Neural cell (in vitro differentiated cells): ENCODE measurements at regions not wholly inside any gene's neighbourhood (a gene's known extent, or its start where the extent isn't known, plus 50 kb on each side); places are given as distances from the start of the nearest gene placed in this dataset.

Source experiments
- EP300 ChIP-seq: fragments of 450-650 bp; conservative IDR thresholded peaks from 2 replicates; pipeline ENCODE4 v1.6.1; 2014; ENCODE audit warnings: antibody characterized with exemption, mild to moderate bottlenecking, moderate library complexity; ENCODE audit not compliant: poor library complexity, severe bottlenecking
- TF ChIP-seq, protein P1 (sequence below): fragments of 450-650 bp; IDR thresholded peaks from 2 replicates; pipeline ENCODE4 v1.5.1; 2014; ENCODE audit warnings: antibody characterized with exemption, mild to moderate bottlenecking, moderate library complexity; ENCODE audit not compliant: poor library complexity, severe bottlenecking

GRCh38 chr5:73344835-73345234 is 103.7 kb downstream of the FOXD1 start:
- TF ChIP-seq, protein P1, sequence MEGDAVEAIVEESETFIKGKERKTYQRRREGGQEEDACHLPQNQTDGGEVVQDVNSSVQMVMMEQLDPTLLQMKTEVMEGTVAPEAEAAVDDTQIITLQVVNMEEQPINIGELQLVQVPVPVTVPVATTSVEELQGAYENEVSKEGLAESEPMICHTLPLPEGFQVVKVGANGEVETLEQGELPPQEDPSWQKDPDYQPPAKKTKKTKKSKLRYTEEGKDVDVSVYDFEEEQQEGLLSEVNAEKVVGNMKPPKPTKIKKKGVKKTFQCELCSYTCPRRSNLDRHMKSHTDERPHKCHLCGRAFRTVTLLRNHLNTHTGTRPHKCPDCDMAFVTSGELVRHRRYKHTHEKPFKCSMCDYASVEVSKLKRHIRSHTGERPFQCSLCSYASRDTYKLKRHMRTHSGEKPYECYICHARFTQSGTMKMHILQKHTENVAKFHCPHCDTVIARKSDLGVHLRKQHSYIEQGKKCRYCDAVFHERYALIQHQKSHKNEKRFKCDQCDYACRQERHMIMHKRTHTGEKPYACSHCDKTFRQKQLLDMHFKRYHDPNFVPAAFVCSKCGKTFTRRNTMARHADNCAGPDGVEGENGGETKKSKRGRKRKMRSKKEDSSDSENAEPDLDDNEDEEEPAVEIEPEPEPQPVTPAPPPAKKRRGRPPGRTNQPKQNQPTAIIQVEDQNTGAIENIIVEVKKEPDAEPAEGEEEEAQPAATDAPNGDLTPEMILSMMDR: no peak
- TF ChIP-seq EP300: no peak
